Motor neuron (in vitro differentiated cells): ENCODE measurements at regions not wholly inside any gene's neighbourhood (a gene's known extent, or its start where the extent isn't known, plus 50 kb on each side); places are given as distances from the start of the nearest gene placed in this dataset.
"Not testable (repeated sequence)": the region's sequence is repeated elsewhere in the genome, so short reads cannot be mapped to it uniquely, and the experiment has no call there.

Source experiments
- ATAC-seq, 8 experiments: fragments of 200-7000 bp; cut with Tn5 transposase; replicated peaks in 6 of 8; 2 replicates each; pipeline ENCODE4 v1.8.0; 2021; ENCODE audit warnings: mild to moderate bottlenecking in 8 of 8, moderate library complexity in 8 of 8
- H3K27ac ChIP-seq, 2 donors: fragments of 250-450 bp; sonication (Bioruptor Pico); 2 replicates each; pipeline ENCODE4 v1.9.0; 2021; ENCODE audit warnings: antibody characterized with exemption in 2 of 2, mild to moderate bottlenecking in 2 of 2, moderate library complexity in 1 of 2
- H3K4me1 ChIP-seq, 2 donors: fragments of 250-450 bp; sonication (Bioruptor Pico); replicated peaks in 1 of 2; 2 replicates each; pipeline ENCODE4 v1.6.1; 2021; ENCODE audit warnings: antibody characterized with exemption in 2 of 2, mild to moderate bottlenecking in 2 of 2, moderate library complexity in 1 of 2
- H3K4me3 ChIP-seq, 5 donors: fragments of 250-450 bp; sonication (Bioruptor Pico); 2 replicates each; pipeline ENCODE4 v1.9.0; 2021; ENCODE audit warnings: antibody characterized with exemption in 5 of 5, mild to moderate bottlenecking in 5 of 5, moderate library complexity in 4 of 5
- WGBS, 10 experiments: fragments of 450-650 bp; shearing (Covaris generic); methylation state at CpG; one replicate each; pipeline ENCODE4 v1.0.0; 2022; 5-methylcytosine and 5-hydroxymethylcytosine counted together
- in situ Hi-C, 9 experiments: fragments of 400-800 bp; cut with MboI; loops; one replicate each; pipeline ENCODE4 v1.15.0; 2021; ENCODE audit warnings: low sequenced_read_pairs in 9 of 9, low pct_unique_long_range_greater_than_20kb in 2 of 9; ENCODE audit not compliant: unreplicated experiment in 9 of 9

DNA sequence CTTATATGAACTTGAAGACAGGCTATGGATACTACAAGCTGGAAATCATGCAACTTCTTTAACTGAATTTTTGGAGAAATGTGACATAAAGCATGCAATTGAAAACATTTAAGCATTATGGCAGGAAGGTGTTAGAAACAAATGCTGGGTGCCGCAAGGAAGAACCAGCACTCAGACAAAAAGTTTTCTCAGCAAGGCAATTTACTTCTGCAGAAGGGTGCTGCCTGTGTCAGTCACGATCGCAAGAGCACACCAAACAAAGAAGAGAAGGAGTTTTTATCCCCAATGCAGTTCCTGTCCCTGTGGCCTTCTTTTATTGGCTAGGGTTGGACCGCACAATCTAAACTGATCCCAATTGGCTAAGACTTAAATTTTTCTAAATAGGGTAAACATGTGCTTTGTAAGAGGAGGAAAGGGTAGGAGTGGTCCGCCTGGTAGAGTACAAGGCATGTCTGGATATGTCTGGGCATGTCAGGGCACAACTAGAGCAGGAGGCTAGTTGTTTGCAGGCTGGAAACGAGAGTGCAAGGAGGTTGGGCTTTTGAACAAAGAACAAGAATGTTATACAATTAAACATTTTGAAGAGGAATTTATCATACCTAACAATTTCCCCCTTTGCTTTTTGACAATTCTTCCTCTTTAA is 109.6 kb upstream of the FAM3C start:
- WGBS, 10 experiments = 33 to 100% (median 72%) methylated on average over 1 to 4 of the region's 6 CpGs
- ATAC-seq = no peak
- no peak overlapping the region for H3K4me3 ChIP-seq
- H3K27ac ChIP-seq = no peak overlapping the region
- in situ Hi-C loops = no loop called here
- H3K4me1 ChIP-seq = no peaks in the 10 kb centered on the region

DNA sequence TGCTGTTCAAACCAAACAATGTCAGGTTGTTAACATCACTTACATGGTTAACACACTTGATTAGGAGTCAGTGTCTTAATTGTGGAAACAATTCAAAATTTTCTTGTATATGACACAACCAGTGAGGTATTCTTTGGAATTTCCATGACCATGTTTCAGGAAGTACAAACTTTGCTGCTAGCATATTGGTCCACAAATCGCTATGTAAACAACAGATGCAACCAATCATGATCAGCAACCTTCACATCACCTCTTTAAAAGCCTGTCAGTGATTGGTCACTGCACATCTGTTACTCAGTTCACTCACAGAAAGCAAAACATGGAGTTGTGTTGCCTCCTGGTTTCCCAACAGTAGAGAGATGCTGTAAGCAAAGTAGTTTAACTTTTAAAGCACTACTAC is 108.9 kb upstream of the FAM3C start:
- peak in 2 of 8 experiments; percentile 12 to 16 for ATAC-seq
- H3K4me3 ChIP-seq = no peak overlapping the region
- in situ Hi-C loops = no loop called here
- 45 to 100% (median 92%) methylated on average over 1 of the region's 1 CpG; no CpG with 5 or more reads in 4 of the 10 experiments for WGBS, 10 experiments
- H3K27ac ChIP-seq = no peak overlapping the region
- no peaks in the 10 kb centered on the region for H3K4me1 ChIP-seq

DNA sequence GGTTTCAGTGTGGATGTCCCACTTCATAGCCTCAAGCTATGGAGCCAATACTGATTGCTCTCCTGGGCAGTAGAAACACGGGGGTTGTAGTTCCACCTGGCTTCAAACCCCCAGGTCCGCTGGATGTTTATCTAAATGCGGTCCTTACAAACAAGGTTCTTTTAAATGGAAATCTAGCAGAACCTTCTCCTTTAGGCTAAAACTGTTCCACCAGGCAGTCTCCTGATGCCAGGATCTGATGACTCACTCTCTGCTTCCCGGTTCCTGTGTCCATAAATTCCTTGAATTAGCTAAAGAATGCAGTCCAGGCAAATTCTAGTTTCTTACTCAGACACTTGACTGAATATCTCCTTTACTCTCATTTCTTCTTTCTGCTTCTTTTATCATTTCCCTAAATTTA is 108.4 kb upstream of the FAM3C start:
- H3K27ac ChIP-seq = no peak overlapping the region
- in situ Hi-C loops = no loop called here
- no peaks in the 10 kb centered on the region for H3K4me1 ChIP-seq
- ATAC-seq = peak in 3 of 8 experiments; percentile 63 to 81 (median 69)
- 0 to 100% (median 57%) methylated on average over 1 to 4 of the region's 4 CpGs; no CpG with 5 or more reads in 1 of the 10 experiments for WGBS, 10 experiments
- H3K4me3 ChIP-seq = no peak overlapping the region

DNA sequence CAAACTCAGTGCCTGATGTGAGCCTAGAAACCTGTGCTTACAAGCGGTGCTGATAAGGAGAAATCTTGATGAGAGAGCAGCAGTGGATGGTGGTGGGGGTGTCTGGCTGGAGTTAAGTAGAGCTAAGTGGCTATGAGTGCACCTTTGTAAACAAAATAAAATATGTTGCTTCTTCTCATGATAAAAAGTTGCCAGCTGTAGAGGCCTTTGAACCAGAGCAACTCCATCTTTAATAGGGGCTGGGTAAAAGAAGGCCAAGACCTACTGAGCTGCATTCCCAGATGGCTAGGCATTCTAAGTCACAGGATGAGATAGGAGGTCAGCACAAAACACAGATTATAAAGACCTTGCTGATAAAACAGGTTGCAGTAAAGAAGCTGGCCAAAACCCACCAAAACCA is 107.6 kb upstream of the FAM3C start:
- WGBS, 10 experiments = 80 to 100% (median 100%) methylated on average over 1 of the region's 1 CpG; no CpG with 5 or more reads in 4 of the 10 experiments
- ATAC-seq = no peak
- Histone ChIP-seq H3K4me3 (no peak overlapping the region), H3K27ac (no peak overlapping the region), H3K4me1 (no peaks in the 10 kb centered on the region)
- in situ Hi-C loops = no loop called here

DNA sequence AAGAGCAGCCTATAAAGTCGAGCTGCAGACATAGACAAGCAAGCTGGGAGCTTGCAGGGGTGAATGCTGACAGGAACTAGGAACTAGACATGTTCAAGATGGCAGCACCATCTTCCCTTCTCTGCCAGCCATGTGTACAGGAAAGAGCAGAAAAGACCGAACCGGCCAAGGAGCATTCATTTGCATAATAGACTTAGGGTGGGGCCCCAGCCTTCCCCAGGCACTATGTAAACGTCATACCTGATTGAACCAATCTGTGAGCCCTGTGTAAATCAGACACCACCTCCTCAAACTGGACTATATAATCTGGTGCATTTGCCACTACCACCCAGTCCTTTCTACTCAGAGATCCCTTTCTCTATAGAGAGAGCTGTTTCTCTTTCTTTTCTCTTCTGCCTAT is 106.9 kb upstream of the FAM3C start:
- H3K4me1 ChIP-seq = no peaks in the 10 kb centered on the region
- 33 to 100% (median 70%) methylated on average over 1 to 4 of the region's 4 CpGs; no CpG with 5 or more reads in 3 of the 10 experiments for WGBS, 10 experiments

DNA sequence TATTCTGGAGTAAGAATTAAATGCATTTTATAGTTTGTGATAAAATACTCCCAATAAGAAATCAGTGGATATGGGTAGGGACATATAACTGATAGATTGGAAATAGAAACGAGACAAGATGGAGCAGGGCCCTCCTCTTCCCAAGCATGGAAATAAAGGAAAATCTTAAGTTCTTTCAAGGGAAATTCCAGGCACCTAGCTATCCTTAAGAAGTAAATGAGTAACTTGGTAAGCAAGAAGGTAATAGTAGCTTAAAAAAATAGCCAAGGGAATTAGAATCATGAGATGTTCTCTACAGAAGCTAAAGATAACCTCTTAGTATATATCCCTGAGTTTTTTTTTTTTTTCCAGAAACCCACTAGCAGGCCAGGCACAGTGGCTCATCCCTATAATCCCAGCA is 105.5 kb upstream of the FAM3C start:
- 38 to 100% (median 93%) methylated on average over 1 of the region's 1 CpG; no CpG with 5 or more reads in 1 of the 10 experiments for WGBS, 10 experiments
- Histone ChIP-seq H3K4me3 (no peak overlapping the region), H3K27ac (no peak overlapping the region), H3K4me1 (no peaks in the 10 kb centered on the region)
- in situ Hi-C loops = no loop called here
- no peak for ATAC-seq

More for the DNA sequence above, 106.9 kb upstream of the FAM3C start:
- Histone ChIP-seq H3K27ac (no peak overlapping the region), H3K4me3 (no peak overlapping the region)
- peak in 3 of 8 experiments; percentile 16 to 26 (median 24) for ATAC-seq
- in situ Hi-C loops = no loop called here

DNA sequence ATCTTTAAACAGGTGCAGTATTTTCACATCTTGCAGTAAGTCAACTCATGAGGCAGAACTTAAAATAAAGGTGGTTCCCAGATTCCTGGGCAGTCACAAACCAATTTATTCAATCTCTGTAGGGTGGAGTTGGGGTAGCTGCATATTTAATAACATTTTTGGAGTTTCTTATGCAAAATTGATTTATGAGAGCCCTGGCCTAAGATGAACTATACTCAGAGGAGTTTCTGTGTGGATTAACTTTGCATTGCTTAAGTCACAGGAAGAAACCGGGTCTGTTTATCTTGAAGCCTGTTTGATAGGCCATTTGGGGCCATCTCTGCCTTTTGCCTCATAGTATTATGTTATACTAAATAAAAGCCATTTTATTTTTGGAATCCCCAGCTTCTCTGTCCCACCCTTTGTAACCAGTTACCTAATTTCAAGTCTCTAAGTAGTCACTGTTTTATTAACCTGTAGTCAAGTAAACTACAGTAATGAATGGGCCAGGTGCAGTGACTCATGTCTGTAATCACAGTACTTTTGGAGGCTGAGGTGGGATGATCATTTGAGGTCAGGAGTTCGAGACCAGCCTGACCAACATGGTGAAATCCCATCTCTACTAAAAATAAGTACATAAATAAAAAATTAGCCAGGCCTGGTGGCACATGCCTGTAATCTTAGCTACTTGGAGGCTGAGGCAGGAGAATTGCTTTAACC is 104.4 kb upstream of the FAM3C start:
- in situ Hi-C loops = no loop called here
- no peaks in the 10 kb centered on the region for H3K4me1 ChIP-seq
- no peak overlapping the region for H3K27ac ChIP-seq
- WGBS, 10 experiments = 57 to 100% (median 94%) methylated on average over 1 to 2 of the region's 2 CpGs; no CpG with 5 or more reads in 3 of the 10 experiments
- peak in 3 of 8 experiments; percentile 45 to 88 (median 60) for ATAC-seq
- H3K4me3 ChIP-seq = no peak overlapping the region

DNA sequence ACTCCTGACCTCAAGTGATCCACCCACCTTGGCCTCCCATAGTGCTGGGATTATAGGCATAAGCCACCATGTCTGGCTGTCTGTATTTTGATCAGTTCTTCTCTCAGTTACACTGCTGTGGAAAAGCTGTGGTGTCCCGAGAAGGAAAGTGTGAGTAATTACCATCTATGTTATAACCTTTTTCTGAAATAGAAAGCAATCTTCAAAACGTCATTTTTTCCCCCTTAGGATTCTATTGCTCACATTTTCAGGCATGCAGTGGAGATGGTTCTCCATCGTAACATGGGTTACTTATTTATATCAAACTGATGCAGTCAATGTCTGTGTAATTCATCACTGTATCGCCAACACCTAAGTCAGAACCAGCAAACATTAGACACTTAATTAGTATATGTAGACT is 103.5 kb upstream of the FAM3C start:
- Histone ChIP-seq H3K27ac (no peak overlapping the region), H3K4me3 (no peak overlapping the region), H3K4me1 (no peaks in the 10 kb centered on the region)
- WGBS, 10 experiments = 10 to 100% (median 85%) methylated on average over 1 to 4 of the region's 4 CpGs
- ATAC-seq = no peak
- in situ Hi-C loops = no loop called here

DNA sequence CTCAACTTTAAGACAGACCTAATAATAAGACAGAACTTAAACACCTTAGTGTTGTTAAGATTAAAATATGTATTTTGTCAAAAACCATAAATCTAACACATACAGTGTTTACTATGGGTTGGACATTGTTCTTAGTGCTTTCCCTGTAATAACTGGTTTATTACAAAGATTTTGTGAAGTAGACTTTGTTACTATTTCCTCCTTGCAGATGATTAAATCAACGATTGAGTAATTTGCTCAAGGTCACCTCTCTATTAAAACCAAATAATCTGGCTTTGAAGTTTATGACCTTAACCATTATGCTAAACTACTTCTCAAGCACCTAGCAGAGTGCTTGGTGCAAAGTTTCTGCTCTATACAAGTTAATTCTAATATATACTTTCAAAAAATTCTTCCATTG is 102.7 kb upstream of the FAM3C start:
- no peak overlapping the region for H3K4me3 ChIP-seq
- WGBS, 10 experiments = 25 to 100% (median 83%) methylated on average over 1 of the region's 1 CpG; no CpG with 5 or more reads in 3 of the 10 experiments
- in situ Hi-C loops = no loop called here
- ATAC-seq = no peak
- no peak overlapping the region for H3K27ac ChIP-seq
- H3K4me1 ChIP-seq = no peaks in the 10 kb centered on the region

DNA sequence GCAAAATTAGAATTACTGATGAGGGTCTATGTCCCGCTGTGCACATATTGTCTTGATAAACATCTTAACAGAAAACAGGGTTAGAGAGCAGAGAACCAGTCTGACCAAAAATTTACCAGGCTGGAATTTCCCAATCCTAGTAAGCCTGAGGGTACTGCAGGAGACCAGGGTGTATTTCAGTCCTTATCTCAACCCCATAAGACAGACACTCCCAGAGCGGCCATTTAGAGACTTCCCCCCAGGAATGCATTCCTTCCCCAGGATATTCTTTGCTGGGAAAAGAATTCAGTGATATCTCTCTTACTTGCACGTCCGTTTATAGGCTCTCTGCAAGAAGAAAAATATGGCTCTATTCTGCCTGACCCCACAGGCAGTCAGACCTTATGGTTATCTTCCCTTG is 101.4 kb upstream of the FAM3C start:
- H3K4me3 ChIP-seq, H3K4me1 ChIP-seq, in situ Hi-C loops, H3K27ac ChIP-seq, ATAC-seq: not testable (repeated sequence)
- 0 to 80% (median 72%) methylated on average over 1 to 3 of the region's 4 CpGs; no CpG with 5 or more reads in 6 of the 10 experiments for WGBS, 10 experiments

DNA sequence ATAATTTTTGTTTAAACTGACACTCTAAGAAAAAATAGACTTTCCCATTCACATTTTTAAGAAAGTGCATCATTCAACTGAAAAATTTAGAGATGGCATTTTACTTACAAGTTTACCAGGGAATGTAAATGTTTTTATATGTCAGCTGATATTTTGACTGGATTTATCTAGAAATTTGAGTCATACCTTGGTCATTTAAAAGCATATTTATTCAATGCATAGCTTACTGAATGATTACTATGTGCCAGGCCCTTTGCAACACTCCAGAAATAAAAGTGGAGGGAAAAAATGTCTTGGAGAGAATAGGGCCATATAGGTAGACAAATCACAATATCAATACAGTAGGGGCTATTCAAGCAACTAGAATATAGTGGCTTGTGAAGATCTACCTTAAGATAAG is 98.4 kb upstream of the FAM3C start:
- ATAC-seq = no peak
- H3K27ac ChIP-seq = no peak overlapping the region
- no peaks in the 10 kb centered on the region for H3K4me1 ChIP-seq
- in situ Hi-C loops = no loop called here
- H3K4me3 ChIP-seq = no peak overlapping the region

DNA sequence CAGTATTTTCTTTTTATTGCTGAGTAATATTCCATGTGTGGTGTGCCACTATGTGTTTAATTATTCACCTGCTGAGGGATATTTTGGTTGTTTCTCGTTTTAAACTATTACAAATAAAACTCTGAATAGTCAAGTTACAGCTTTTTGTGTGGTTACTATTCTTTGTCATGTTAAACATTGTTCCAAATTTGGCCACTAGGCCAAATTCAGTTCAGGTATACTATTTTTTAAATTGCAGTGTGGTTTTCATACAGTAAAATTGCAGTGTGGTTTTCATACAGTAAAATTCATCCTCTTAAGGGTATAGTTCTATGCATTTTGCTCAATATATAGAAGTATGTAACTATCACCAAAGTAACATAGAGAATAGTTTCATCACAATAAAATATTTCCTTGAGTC is 97.4 kb upstream of the FAM3C start:
- ATAC-seq = no peak
- Histone ChIP-seq H3K27ac (no peak overlapping the region), H3K4me3 (no peak overlapping the region), H3K4me1 (no peaks in the 10 kb centered on the region)
- in situ Hi-C loops = no loop called here
- 0 to 67% (median 56%) methylated on average over 1 of the region's 1 CpG; no CpG with 5 or more reads in 3 of the 10 experiments for WGBS, 10 experiments

DNA sequence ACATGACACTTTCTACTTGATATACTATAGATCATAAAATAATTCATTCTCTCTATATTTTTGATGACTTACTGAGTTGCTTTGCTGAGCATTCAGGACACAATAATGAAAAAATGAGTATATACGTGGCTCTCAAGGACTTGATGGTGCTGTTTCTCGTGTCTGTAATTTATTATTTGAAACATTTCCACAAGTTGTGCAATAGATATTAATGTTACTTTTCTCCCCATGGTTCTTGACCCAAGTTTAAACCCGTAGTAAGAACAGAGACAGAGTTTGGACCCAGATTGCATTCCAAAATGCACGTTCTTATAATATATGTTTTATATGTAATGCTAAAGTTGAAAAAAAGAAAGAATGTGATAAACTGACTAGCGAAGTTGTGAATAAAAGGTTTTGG is 94.2 kb upstream of the FAM3C start:
- Histone ChIP-seq H3K4me1 (no peaks in the 10 kb centered on the region), H3K27ac (no peak overlapping the region), H3K4me3 (no peak overlapping the region)
- ATAC-seq = no peak
- 15 to 100% (median 78%) methylated on average over 1 to 5 of the region's 5 CpGs for WGBS, 10 experiments
- in situ Hi-C loops = no loop called here

DNA sequence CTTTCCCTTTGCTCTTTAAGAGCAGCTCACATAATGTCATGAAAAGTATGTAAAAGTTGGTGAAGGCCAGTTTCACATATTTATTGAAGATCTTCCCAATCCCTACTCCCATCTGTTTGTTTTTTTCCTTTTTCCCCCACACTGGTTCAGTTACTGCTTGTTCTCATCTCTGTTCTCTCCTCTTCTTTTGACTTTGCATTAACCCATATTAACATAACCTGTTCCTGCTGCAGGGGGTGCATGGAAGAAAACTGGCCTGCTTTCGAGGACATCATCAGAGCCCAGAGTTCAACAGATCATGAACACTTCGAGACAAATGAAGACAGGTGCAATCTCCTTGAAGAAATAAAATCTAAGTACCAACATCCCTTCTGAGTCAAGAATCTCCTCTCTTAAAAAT is 93.3 kb upstream of the FAM3C start:
- no peak for ATAC-seq
- H3K4me3 ChIP-seq = no peak overlapping the region
- in situ Hi-C loops = no loop called here
- no peaks in the 10 kb centered on the region for H3K4me1 ChIP-seq
- WGBS, 10 experiments = 0 to 94% (median 80%) methylated on average over 1 to 2 of the region's 2 CpGs; no CpG with 5 or more reads in 2 of the 10 experiments
- no peak overlapping the region for H3K27ac ChIP-seq
